GM13977 (cell line): ENCODE measurements at regions not wholly inside any gene's neighbourhood (a gene's known extent, or its start where the extent isn't known, plus 50 kb on each side); places are given as distances from the start of the nearest gene placed in this dataset.
"Not testable (repeated sequence)": the region's sequence is repeated elsewhere in the genome, so short reads cannot be mapped to it uniquely, and the experiment has no call there.

Source experiments
- DNase-seq: peaks from one replicate; pipeline ENCODE4 v3.0.0; 2012; ENCODE audit warnings: low spot score
- CTCF ChIP-seq: IDR thresholded peaks from 2 replicates; pipeline ENCODE4 v1.5.1; 2012; ENCODE audit warnings: mild to moderate bottlenecking, control low read depth; ENCODE audit not compliant: insufficient read depth; ENCODE audit errors: extremely low read depth, missing control alignments
- in situ Hi-C: fragments of 300-500 bp; cut with MboI; formaldehyde crosslinking; loops from one replicate; pipeline ENCODE4 v1.12.0; 2022; ENCODE audit warnings: low sequenced_read_pairs, low pct_unique_long_range_greater_than_20kb, mixed read lengths, inconsistent platforms; ENCODE audit not compliant: unreplicated experiment

DNA sequence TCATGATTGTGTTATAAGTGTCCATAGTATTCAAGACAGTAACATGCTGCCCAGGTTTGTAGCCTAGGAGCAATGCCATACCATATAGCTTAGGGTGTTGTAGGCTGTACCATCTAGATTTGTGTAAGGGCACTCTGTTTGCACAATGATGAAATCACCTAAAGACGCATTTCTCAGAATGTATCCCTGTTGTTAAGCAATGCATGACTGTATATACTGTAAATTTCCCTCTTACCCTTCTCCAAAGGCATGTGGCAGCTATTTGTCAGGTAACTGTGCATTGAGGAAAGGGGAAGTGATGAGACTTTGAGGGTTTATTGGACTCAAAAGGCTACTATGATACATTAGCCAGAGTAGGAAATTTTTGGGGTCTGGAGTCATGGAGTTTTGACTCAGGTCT, 180.8 kb downstream of the VAPA start:
- in situ Hi-C loops = no loop called here

GRCh38 chr18:10095356-10095755, 181.5 kb downstream of the VAPA start:
- DNase-seq = no peak
- in situ Hi-C loops = no loop called here
- TF ChIP-seq CTCF = no peak

More for the DNA sequence above, 180.8 kb downstream of the VAPA start:
- no peak for DNase-seq
- TF ChIP-seq CTCF = no peak

DNA sequence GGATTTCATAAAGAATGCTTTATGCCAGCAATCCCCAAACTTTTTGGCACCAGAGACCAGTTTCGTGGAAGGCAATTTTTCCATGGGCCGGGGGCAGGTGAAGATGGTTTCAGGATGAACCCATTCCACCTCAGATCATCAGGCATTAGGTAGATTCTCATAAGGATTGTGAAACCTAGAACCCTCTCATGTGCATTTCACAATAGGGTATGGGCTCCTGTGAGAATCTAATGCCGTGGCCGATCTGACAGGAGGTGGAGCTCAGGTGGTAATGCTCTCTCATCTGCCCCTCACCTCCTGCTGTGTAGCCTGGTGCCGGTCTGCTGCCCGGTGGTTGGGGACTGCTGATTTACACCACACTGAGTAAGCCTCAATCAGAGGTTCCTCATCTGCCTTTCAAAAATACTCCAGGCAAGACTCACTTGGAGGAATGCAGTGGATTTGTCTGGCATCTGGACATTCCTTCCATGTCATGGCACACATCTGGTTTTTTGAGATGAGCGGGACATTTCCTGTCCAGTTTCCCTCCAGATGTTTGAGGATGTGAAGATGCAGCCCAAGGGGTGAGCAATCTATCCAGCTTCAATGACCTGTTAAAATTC, 185.8 kb downstream of the VAPA start:
- no peak for DNase-seq
- in situ Hi-C loops = no loop called here
- no peak for TF ChIP-seq CTCF

DNA sequence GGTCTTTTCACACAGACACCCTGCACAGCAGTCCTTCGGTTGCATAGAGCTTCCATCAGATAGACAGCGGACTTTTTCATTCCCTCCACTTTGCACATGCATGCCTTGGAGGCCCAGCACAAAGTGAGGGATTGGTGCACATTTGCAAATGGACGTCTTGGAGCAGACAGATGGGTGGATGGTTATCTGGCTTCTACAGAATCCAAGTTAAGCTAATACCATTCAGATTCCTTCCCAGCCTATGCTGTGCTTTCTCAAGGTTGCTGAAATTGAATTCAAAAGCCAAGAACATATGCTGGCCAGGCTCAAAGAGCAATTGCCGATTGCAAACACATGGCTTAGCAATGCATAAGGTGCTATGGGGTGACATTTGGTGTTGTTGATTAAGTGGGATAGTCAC, 186.4 kb downstream of the VAPA start:
- in situ Hi-C loops = no loop called here
- TF ChIP-seq CTCF = no peak
- DNase-seq = no peak

DNA sequence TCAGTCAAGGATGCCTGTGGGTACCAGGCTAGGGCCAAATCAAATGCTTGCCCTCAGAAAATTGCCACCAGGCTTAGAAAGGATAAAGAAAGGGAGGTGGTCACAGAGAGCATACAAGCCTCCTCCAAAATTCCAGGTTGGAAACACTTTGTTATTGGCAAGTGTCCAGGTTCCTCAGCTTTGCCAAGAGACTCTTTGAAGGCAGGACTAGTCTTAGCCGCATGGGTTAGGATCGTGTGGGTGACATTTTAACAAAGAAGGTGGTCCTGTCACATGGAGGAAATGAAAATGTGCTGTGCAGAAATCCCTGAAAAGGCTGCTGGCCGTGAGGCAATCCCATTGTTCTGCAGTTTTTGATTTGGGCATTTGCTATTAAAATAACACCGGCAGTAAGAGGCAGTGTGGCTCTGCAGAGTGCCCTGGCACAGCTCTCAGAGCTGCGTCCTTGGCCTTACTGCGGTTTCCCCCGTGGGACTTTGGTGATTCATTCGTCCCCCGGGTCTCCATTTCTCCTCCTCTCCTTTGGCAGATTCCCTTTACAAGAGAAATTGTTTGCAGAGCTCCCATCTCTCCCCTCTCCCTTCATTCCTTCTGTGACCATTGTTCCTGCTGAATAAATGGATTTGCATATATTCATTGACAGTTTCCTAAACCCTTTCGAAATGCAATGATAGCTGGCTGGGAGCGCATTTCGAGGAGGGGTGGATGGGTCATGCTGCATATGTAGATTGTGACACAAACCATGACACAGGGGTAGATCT, 187.3 kb downstream of the VAPA start:
- TF ChIP-seq CTCF = no peak
- no peak for DNase-seq
- in situ Hi-C loops = no loop called here

DNA sequence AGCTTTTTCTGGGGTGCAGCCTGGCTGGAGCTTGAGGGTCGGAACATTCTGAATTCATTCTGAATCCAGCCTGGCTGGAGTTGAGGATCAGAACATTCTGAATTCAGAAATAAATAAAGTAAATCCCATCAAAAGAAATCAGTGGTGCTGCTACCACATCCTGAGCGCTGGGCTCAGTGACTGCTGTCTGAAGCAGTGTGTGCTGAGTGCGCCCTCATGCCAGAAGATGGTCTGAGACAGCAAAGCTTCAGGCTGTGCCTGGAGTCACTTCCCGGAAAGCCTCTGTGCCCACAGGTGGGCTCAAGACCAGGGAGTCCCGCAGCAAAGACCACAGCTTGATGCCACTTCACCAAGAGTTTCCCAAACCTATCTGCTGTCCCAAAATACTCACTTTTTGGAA, 187.9 kb downstream of the VAPA start:
- DNase-seq = no peak
- in situ Hi-C loops = no loop called here
- TF ChIP-seq CTCF = no peak

DNA sequence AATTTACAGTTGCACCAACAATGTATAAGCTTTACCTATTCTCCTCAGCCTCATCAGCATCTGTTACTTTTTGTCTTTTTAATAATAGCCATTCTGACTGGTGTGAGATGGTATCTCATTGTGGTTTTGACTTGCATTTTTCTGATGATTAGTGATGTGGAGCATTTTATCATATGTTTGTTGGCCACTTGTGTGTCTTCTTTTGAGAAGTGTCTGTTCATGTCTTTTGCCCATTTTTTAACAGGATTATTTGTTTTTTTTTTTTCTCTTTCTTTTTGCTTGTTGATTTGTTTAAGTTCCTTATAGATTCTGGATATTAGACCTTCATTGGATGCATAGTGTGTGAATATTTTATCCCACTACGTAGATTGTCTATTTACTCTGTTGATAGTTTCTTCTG, 191.3 kb downstream of the VAPA start:
- DNase-seq, in situ Hi-C loops: not testable (repeated sequence)
